Small intestine (tissue), 7 donors: ENCODE measurements at regions not wholly inside any gene's neighbourhood (a gene's known extent, or its start where the extent isn't known, plus 50 kb on each side); places are given as distances from the start of the nearest gene placed in this dataset.
A peak's percentile ranks its signal among the peaks of the same experiment; 100 is the strongest.

Experiments
- DNase-seq, 2 donors: peaks; one replicate each; pipeline versions ENCODE4 v3.0.0 to v3.0.0-alpha.2; 2013
- FAIRE-seq: peaks from 2 replicates; lab custom pipeline; 2012; peaks lifted over from hg19 to GRCh38; lab: Jason Lieb, UNC
- H3K27ac ChIP-seq, 3 donors: one replicate each; pipeline ENCODE4 v1.5.1; 2013; ENCODE audit warnings: low read length in 2 of 3, mild to moderate bottlenecking in 2 of 3, control low read depth in 1 of 3, inconsistent platforms in 1 of 3, low read depth in 1 of 3, moderate library complexity in 1 of 3
- H3K27me3 ChIP-seq, 3 donors: one replicate each; pipeline ENCODE4 v1.6.1; 2013; ENCODE audit warnings: low read length in 3 of 3, inconsistent platforms in 1 of 3; ENCODE audit not compliant: control insufficient read depth in 3 of 3, insufficient read depth in 3 of 3
- H3K36me3 ChIP-seq, 3 donors: one replicate each; pipeline ENCODE4 v1.6.1; 2013; ENCODE audit warnings: low read length in 3 of 3, inconsistent platforms in 1 of 3, low read depth in 1 of 3, mild to moderate bottlenecking in 1 of 3, moderate library complexity in 1 of 3; ENCODE audit not compliant: control insufficient read depth in 3 of 3, insufficient read depth in 2 of 3
- H3K4me1 ChIP-seq, 3 donors: one replicate each; pipeline ENCODE4 v1.6.1; 2013; ENCODE audit warnings: low read length in 2 of 3, inconsistent platforms in 1 of 3, low read depth in 1 of 3, mild to moderate bottlenecking in 1 of 3, moderate library complexity in 1 of 3; ENCODE audit not compliant: control insufficient read depth in 3 of 3, insufficient read depth in 2 of 3
- H3K4me3 ChIP-seq, 3 donors: one replicate each; pipeline ENCODE4 v1.5.1; 2013; ENCODE audit warnings: low read length in 3 of 3, control low read depth in 1 of 3, inconsistent platforms in 1 of 3, low read depth in 1 of 3, mild to moderate bottlenecking in 1 of 3, moderate library complexity in 1 of 3
- H3K9me3 ChIP-seq, 2 donors: one replicate each; pipeline ENCODE4 v1.6.1; 2013; ENCODE audit warnings: low read depth in 1 of 2, low read length in 1 of 2; ENCODE audit not compliant: control insufficient read depth in 2 of 2, insufficient read depth in 1 of 2
- WGBS, 3 donors: extraction: QIAGEN DNeasy Blood & Tissue Kit; methylation state at CpG; one replicate each; pipeline ENCODE4 v1.1.7; 2013; 5-methylcytosine and 5-hydroxymethylcytosine counted together
- donor health status: healthy with polysubstance abuse.
- donor health status: control.
- donor health status: control.
- donor health status: Bipolar disorder and iron deficiency.
- donor health status: healthy.

- Histone ChIP-seq H3K27me3 (no peaks in the 10 kb centered on the region), H3K4me1 (peaks cover 0 to 36% (median 2%) of the 10 kb centered on the region in 3 donors), H3K4me3 (no peak overlapping the region), H3K9me3 (no peaks in the 10 kb centered on the region), H3K36me3 (no peaks in the 10 kb centered on the region), H3K27ac (peak overlapping the region in 2 of 3 donors; percentile 35 to 80)
- WGBS, 3 donors, result 46 to 52% (median 52%) methylated on average over 22 of the region's 22 CpGs
- FAIRE-seq (no peak), DNase-seq (peak; percentile 18 to 28)
Observed at GRCh38 chr2:128379021-128380015, 60.6 kb upstream of the HS6ST1 start.

- FAIRE-seq (no peak), DNase-seq (no peak)
- Histone ChIP-seq H3K36me3 (no peaks in the 10 kb centered on the region), H3K4me3 (no peak overlapping the region), H3K27me3 (no peaks in the 10 kb centered on the region), H3K4me1 (peaks cover 0 to 31% (median 0%) of the 10 kb centered on the region in 3 donors), H3K9me3 (no peaks in the 10 kb centered on the region), H3K27ac (peak overlapping the region in 1 of 3 donors; percentile 80)
- WGBS, 3 donors, result 86 to 88% (median 88%) methylated on average over 26 to 27 of the region's 27 CpGs
Observed at GRCh38 chr2:128380061-128380889, 61.6 kb upstream of the HS6ST1 start.

- no peak for FAIRE-seq
- H3K27ac ChIP-seq, result peak overlapping the region in 1 of 3 donors; percentile 39
- no peak overlapping the region for H3K4me3 ChIP-seq
- 55 to 61% (median 56%) methylated on average over 17 to 18 of the region's 18 CpGs for WGBS, 3 donors
- H3K27me3 ChIP-seq, result no peaks in the 10 kb centered on the region
- H3K36me3 ChIP-seq, result no peaks in the 10 kb centered on the region
- no peak for DNase-seq
- no peaks in the 10 kb centered on the region for H3K9me3 ChIP-seq
- H3K4me1 ChIP-seq, result peaks cover 0 to 27% (median 0%) of the 10 kb centered on the region in 3 donors
Observed at GRCh38 chr2:128380961-128381938, 62.6 kb upstream of the HS6ST1 start.

GRCh38 chr2:128384446-128384845, 65.8 kb upstream of the HS6ST1 start:
- Histone ChIP-seq H3K4me1 (peaks cover 0 to 16% (median 2%) of the 10 kb centered on the region in 3 donors), H3K27me3 (no peaks in the 10 kb centered on the region), H3K9me3 (no peaks in the 10 kb centered on the region), H3K4me3 (no peak overlapping the region), H3K36me3 (no peaks in the 10 kb centered on the region), H3K27ac (no peak overlapping the region)
- DNase-seq (no peak), FAIRE-seq (no peak)
- WGBS, 3 donors, result 90 to 95% (median 94%) methylated on average over 10 of the region's 10 CpGs

GRCh38 chr2:128384956-128385355, 66.3 kb upstream of the HS6ST1 start:
- no peak overlapping the region for H3K4me3 ChIP-seq
- DNase-seq (no peak), FAIRE-seq (no peak)
- 71 to 89% (median 75%) methylated on average over 10 of the region's 10 CpGs for WGBS, 3 donors
- no peaks in the 10 kb centered on the region for H3K27me3 ChIP-seq
- no peaks in the 10 kb centered on the region for H3K9me3 ChIP-seq
- H3K4me1 ChIP-seq, result peaks cover 0 to 11% (median 2%) of the 10 kb centered on the region in 3 donors
- H3K36me3 ChIP-seq, result no peaks in the 10 kb centered on the region
- H3K27ac ChIP-seq, result no peak overlapping the region

GRCh38 chr2:128385365-128385764, 66.7 kb upstream of the HS6ST1 start:
- Histone ChIP-seq H3K4me3 (no peak overlapping the region), H3K9me3 (no peaks in the 10 kb centered on the region), H3K27ac (no peak overlapping the region), H3K27me3 (no peaks in the 10 kb centered on the region), H3K4me1 (peaks cover 0 to 8% (median 2%) of the 10 kb centered on the region in 3 donors), H3K36me3 (no peaks in the 10 kb centered on the region)
- WGBS, 3 donors, result 87 to 89% (median 88%) methylated on average over 7 of the region's 7 CpGs
- FAIRE-seq (no peak), DNase-seq (no peak)

- FAIRE-seq (no peak), DNase-seq (no peak)
- Histone ChIP-seq H3K27me3 (no peaks in the 10 kb centered on the region), H3K9me3 (no peaks in the 10 kb centered on the region), H3K4me3 (no peak overlapping the region), H3K27ac (no peak overlapping the region), H3K36me3 (no peaks in the 10 kb centered on the region), H3K4me1 (peaks cover 0 to 7% (median 2%) of the 10 kb centered on the region in 3 donors)
- WGBS, 3 donors, result 92 to 94% (median 93%) methylated on average over 14 of the region's 14 CpGs
Observed at GRCh38 chr2:128386066-128386465, 67.4 kb upstream of the HS6ST1 start.
